Stimulated activated CD4-positive, alpha-beta T cell treated with anti-CD3 and anti-CD28 coated beads, Interleukin-4, amount 100 ng/mL, for 24 hours (primary cell): ENCODE measurements at regions not wholly inside any gene's neighbourhood (a gene's known extent, or its start where the extent isn't known, plus 50 kb on each side); places are given as distances from the start of the nearest gene placed in this dataset.

Source experiments
- DNase-seq: peaks from one replicate; pipeline ENCODE4 v3.0.0-alpha.2; 2020

DNA sequence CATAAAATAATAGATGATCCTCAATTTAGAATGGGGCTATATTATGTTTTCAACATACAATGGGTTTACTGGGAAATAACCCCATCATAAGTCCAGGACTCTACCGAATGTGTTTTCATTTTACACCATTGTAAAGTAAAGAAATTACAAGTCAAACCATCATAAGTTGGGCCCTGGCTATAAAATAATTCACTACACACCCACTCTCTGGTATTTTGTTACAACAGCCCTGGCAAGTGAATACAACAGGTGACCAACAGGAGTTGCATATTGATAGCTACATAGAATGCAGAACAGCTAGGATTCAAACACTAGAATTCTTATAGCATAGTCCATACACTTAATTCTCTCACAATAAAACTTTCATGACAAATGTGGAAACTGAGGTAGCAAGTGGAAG, 673.0 kb upstream of the CA10 start:
- DNase-seq: no peak

DNA sequence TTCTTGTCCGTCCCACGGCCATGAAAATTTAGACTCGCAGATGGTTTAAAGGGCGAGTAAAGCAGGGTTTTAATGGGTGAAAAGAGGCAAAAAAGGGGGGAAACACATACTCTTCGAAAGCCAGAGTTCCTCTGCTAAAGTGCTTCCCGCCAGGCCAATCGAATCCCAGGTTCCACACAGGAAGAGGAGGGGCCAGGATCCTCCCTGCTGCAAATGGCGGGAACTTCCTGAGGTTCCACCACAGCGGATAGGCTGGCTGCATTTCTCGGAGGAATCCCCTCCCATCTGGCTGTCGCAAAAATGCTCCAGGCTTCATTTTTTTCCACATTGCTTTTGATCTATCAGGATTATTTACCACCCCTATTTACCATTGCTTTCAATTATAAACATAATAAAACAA, 670.1 kb upstream of the CA10 start:
- no peak for DNase-seq

GRCh38 chr17:52827526-52827925, 669.0 kb upstream of the CA10 start:
- DNase-seq: no peak

DNA sequence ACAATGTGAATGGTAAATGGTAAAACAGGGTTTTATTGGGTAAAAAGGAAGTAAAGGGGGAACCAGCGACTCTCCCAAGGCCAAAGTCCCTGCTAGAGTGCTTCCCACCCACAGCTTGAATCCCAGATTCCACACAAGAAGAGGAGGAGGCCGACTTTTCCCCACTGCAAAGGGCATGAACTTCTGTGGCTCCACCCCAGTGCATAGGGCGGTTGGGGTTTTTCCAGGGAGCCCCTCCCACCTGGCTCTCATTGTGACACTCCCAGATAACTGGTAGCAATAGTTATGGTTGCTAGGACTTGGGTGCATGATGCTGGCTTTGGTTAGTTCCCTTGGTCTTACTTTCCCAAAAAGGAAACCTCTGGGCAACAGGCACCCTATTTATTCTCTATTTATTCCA, 666.0 kb upstream of the CA10 start:
- DNase-seq: no peak

DNA sequence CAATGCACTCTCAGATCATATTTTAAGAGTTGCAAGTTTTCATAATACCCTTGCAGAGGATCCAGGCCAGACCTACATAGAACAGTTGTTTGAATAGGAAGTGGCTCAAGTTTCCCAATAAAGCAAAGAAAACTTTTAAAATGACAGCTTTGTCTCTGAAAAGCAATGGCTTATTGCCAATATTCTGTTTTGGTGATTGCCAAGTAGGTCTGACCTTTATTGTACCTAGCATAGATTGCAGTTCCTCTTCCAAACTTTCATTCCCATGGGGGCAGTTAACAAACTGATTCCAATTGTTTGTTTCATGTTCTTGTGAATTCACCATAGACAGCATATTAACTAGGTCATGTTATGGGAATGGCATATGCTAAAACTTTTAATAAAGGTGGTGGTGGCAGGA, 664.6 kb upstream of the CA10 start:
- DNase-seq: no peak

DNA sequence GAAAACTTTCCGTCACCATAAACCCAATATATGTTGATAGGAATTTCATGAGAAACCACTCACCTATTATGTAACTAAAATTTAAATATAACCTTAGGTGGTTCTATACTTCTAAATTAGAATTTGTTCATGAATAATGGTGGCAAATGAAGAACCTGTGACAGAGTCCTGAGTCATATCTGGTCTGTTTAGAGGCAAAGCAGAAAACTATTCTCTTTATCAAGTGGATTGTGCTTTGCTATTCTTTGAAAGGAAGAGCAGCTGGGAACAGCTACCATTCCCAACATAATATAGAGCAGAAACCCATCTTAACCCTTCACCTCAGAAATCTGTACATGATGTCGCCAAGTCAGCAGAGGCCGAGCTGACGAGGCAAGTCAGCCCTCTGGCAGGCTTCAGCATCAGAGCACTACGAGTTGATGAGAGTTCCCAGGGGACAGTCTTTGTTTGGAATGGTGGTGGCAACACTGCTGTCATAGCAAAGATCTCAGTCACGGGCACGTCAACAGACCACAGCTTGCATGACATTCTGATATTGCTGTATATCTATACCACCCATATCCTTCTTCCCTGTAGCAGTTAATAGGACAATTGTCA, 631.9 kb upstream of the CA10 start:
- no peak for DNase-seq

- DNase-seq: no peak
These were observed 631.3 kb upstream of the CA10 start for GRCh38 chr17:52789829-52790228.

DNA sequence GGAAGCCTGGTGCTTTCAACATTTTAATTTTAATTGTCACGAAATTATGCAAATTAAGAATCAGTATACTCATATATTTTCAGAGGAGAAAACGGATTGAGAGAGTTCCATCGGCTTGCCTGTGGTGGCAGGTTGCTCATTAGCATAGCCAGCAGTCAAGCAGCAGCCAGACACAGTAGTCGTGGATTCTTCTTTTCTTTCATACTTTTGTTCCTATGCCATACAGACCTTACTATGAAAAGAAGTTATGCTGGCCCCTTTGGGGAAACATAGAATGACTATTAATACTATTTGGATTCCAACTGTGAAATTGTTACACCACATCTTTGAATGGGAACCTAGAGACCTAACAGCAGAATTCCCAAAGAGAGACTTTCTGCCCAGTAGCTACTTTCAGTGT, 617.7 kb upstream of the CA10 start:
- DNase-seq: no peak

GRCh38 chr17:52762794-52763167, 604.3 kb upstream of the CA10 start:
- no peak for DNase-seq

- DNase-seq: no peak
These were observed 603.8 kb upstream of the CA10 start for GRCh38 chr17:52762147-52762793.

GRCh38 chr17:52759864-52760263, 601.4 kb upstream of the CA10 start:
- DNase-seq: no peak

DNA sequence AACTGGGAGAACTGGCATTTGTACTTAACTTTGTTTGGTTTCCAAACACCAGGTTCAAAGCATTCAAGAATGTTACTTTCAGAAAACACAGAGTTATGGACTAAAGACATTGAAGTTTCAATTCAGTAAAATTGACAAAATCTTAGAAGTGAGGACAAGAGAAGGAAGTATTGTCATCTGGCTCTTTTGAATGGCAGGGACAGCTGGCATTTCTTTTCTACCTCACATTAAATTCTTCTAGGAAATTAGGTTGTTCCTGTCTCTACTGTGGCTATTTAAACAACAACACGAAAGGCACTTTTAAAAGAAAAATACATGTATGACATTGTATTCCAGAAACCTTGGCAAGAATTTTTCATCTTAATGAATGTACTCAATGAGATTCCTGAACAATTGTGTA, 600.0 kb upstream of the CA10 start:
- DNase-seq: no peak

DNA sequence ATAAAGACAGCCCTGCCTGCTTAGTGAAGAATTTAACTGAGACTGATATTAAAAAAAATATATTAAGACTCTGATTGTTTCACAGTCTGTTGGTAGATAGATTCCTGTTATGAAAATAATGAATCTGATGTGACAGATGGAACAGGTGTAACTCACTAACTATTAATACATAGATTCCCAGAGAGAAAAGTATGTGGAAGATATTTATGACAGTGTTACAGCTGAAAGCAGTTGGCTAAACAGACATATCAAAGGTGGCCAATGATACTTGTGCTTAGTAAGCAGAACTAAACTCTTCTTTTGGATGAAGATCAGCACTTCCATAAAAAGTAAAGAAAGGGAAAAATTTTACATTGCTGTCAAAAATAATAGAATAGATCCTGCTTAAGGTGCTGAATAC, 598.2 kb upstream of the CA10 start:
- DNase-seq: no peak

DNA sequence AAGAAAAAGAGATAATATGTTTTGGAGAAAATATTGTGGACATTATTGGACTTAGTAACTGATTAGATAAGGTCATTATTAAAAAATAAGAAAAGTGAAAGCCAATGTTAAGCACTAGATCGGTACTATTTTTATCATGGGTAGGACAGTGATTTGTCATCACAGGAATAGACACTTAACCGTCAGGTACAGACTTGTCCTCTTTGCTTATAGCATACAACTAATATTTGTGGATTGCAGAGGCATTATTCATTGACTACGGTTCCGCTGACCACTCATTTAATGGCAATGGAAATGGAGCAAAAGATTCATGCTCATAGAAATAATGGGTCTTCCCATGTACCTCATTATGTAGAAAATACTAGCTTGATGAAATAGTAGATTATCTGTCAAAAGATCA, 596.3 kb upstream of the CA10 start:
- no peak for DNase-seq

GRCh38 chr17:52751051-52751450, 592.5 kb upstream of the CA10 start:
- no peak for DNase-seq

DNA sequence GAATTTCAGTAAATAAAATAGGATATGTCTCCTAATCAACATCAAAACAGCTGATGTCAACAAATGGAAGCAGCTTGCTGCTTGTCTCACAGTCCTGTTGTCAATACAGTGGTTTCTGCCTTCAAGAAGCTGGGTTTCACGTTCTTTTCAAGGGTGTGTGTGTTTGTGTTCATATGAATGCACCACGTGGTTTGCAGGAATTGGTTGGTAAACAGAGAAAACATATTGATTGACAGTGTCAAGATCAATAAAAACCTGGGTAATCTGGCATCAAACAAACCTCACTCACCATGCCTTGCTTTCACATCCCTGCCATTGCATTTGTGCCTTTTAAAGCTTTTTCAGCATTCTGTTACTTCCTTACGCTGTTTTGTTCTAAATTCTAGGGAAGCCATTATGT, 585.7 kb upstream of the CA10 start:
- no peak for DNase-seq

GRCh38 chr17:52740006-52740405, 581.5 kb upstream of the CA10 start:
- no peak for DNase-seq

GRCh38 chr17:52738791-52739190, 580.3 kb upstream of the CA10 start:
- no peak for DNase-seq

DNA sequence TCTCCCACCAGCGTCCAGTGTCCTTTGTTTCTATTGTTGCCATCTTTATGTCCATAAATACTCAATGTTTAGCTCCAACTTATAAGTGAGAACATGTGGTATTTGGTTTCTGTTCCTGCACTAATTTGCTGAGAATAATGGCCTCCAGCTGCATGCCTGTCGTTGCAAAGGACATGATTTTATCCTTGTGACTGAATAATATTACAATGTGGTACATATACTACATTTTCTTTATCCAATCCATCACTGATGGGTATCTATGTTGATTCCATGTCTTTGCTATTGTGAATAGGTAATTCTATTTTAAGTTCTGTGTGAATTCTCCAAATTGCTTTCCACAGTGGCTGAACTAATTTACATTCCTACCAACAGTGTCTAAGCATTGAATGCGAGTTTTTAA, 578.6 kb upstream of the CA10 start:
- no peak for DNase-seq

DNA sequence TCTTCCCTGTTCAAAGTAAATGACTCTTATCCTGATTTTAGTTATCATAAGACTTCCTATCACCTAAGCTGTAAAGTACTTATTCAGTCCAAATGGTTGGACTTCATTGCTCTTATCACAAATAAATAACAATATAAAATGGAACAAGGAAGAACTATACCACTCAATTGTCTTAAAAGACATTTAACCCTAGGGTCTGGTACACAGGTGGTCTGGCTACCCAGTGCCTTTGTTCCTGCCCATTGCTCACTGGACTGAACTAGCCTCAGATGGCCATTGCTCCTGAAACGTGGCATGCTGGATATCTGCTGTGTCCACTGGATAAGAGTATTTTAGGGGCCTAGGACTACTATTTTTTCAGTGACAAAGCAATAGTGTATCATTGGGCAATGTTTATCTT, 574.3 kb upstream of the CA10 start:
- no peak for DNase-seq

- DNase-seq: no peak
These were observed 566.1 kb upstream of the CA10 start for GRCh38 chr17:52724578-52724977.

DNA sequence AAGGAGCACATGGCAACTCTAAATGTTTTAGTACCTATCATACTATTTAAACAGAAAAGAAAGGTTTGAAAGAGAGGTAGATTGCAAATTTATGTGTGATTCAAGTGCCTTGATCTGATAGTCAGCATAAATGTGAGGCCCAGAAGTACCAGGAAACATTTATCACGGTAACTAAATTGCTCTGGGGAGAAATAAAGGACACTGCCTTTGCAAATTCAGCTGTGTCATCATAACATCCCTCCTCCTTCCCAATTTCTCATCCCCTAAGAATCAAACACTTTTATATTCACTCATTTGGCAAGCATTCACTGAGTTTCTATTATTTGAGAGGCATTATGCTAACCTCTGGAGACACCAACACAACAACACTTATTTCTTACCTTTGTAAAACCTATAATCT, 563.4 kb upstream of the CA10 start:
- DNase-seq: no peak

DNA sequence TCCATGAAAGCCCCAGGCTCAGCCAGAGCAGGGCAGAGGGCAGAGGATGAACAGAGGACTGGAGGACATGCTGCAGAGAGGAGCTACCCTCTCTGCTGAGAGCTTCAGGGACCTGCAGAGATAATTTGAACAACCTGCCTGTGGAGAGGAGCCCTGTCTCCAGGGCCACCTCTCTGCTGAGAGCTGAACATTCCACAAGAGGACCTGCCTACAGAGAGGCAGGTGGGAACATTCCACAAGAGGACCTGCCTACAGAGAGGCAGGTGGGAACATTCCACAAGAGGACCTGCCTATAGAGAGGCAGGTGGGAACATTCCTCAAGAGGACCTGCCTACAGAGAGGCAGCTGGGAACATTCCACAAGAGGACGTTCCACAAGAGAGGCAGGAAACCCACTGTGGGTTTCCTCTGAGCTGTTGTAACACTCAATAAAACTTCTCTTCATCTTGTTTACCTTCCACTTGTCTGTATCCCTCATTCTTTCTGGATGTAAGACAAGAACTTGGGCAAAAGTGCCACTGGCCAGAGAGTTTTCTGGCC, 551.9 kb upstream of the CA10 start:
- DNase-seq: no peak

DNA sequence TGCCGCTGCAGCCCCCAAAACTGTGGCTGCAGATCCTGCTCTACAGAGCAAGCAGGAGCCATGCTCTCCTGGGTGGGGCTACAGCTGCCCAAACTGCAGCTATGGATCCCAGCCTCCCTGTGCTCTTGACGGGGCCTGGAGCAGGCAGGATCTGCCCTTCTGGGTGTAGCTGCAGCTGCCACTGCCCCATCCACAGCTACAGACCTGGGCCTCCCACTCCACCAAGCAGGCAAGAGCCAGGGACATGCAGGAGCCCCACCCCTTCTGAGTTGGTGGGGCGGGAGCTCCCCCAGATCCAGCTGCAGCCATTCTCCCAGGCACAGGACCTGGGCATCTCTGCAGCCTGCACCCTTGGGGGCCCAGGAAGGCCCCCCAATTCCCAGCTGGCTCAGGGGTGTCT, 551.2 kb upstream of the CA10 start:
- no peak for DNase-seq

DNA sequence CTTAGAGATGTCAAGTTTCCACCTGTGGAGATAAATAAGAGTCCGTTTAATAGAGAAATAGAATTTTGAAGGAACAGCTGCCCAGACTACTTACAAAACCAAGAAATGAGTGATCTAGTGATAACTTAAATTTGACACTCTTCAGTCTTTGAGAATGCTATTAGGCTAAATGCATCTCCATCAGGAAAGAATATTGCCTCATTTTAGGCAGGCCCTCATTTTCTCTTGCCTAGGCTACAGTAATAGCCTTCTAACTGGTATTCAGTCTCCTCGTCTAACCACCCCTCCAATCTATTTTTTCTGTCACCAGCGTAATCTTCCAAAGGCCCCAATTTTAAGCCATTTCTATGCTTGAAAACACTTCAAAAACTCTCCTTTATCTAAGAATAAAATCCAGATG, 537.8 kb upstream of the CA10 start:
- DNase-seq: no peak
